Tibial artery (tissue), 4 donors: ENCODE measurements at regions not wholly inside any gene's neighbourhood (a gene's known extent, or its start where the extent isn't known, plus 50 kb on each side); places are given as distances from the start of the nearest gene placed in this dataset.

Experiments
- DNase-seq, 2 donors: peaks; one replicate each; pipeline ENCODE4 v3.0.0-alpha.2; 2019
- H3K27ac ChIP-seq, 2 donors: fragments of 200-600 bp; sonication (generic) in 1 of 2; 1 replicate in 1 of 2; 2 replicates in 1 of 2; pipeline ENCODE4 v1.5.1; 2018 to 2019; ENCODE audit warnings: mild to moderate bottlenecking in 1 of 2
- H3K27me3 ChIP-seq, 2 donors: fragments of 200-600 bp; sonication (generic) in 1 of 2; one replicate each; pipeline versions ENCODE4 v1.5.1 to v1.6.0; 2016 to 2019
- H3K36me3 ChIP-seq, 3 donors: fragments of 200-600 bp; sonication (generic) in 2 of 3; one replicate each; pipeline ENCODE4 v1.5.1; 2016 to 2019; ENCODE audit warnings: mild to moderate bottlenecking in 2 of 3
- H3K4me1 ChIP-seq, 4 donors: fragments of 200-600 bp; sonication (generic) in 2 of 4; 1 replicate in 3 of 4; 2 replicates in 1 of 4; pipeline ENCODE4 v1.5.1; 2016 to 2019
- H3K4me3 ChIP-seq, 2 donors: fragments of 200-600 bp; sonication (generic) in 1 of 2; 1 replicate in 1 of 2; 2 replicates in 1 of 2; pipeline ENCODE4 v1.5.1; 2018 to 2019; ENCODE audit warnings: mild to moderate bottlenecking in 2 of 2
- H3K9me3 ChIP-seq, 3 donors: fragments of 200-600 bp; sonication (generic) in 1 of 3; one replicate each; pipeline ENCODE4 v1.5.1; 2016 to 2019
- CTCF ChIP-seq, 2 experiments: fragments of 200-600 bp in 1 of 2; fragments of 450-650 bp in 1 of 2; IDR thresholded peaks; one replicate each; pipeline ENCODE4 v1.5.1; 2017 to 2019; ENCODE audit warnings: antibody characterized with exemption in 2 of 2, mild to moderate bottlenecking in 1 of 2, moderate library complexity in 1 of 2
- intact Hi-C: fragments of 100-400 bp; cut with DNase I; formaldehyde crosslinking; loops from one replicate; pipeline ENCODE4 v1.15.0; 2023; ENCODE audit warnings: low total_unique reads

- no peak for TF ChIP-seq CTCF (IDR thresholded peaks at IDR 0.05)
- intact Hi-C loops: no loop called here
- Histone ChIP-seq H3K4me3 (no peak overlapping the region), H3K27ac (no peak overlapping the region), H3K9me3 (no peaks in the 10 kb centered on the region), H3K36me3 (no peaks in the 10 kb centered on the region), H3K4me1 (no peaks in the 10 kb centered on the region), H3K27me3 (no peaks in the 10 kb centered on the region)
- DNase-seq: no peak
Observed at GRCh38 chr2:58562276-58562675, 321.2 kb upstream of the FANCL start.

- intact Hi-C loops: no loop called here
- Histone ChIP-seq H3K9me3 (no peaks in the 10 kb centered on the region), H3K4me3 (no peak overlapping the region), H3K27me3 (no peaks in the 10 kb centered on the region), H3K27ac (no peak overlapping the region), H3K4me1 (no peaks in the 10 kb centered on the region), H3K36me3 (no peaks in the 10 kb centered on the region)
- TF ChIP-seq CTCF (IDR thresholded peaks at IDR 0.05): no peak
- no peak for DNase-seq
Observed at GRCh38 chr2:58560531-58560930, 319.4 kb upstream of the FANCL start.

- DNase-seq: no peak
- no peaks in the 10 kb centered on the region for H3K9me3 ChIP-seq
- no peaks in the 10 kb centered on the region for H3K27me3 ChIP-seq
- TF ChIP-seq CTCF (IDR thresholded peaks at IDR 0.05): no peak
- no peaks in the 10 kb centered on the region for H3K4me1 ChIP-seq
- H3K27ac ChIP-seq: no peak overlapping the region
- intact Hi-C loops: no loop called here
- H3K4me3 ChIP-seq: no peak overlapping the region
- no peaks in the 10 kb centered on the region for H3K36me3 ChIP-seq
Observed at GRCh38 chr2:58558881-58559280, 317.8 kb upstream of the FANCL start.

- H3K4me1 ChIP-seq: no peaks in the 10 kb centered on the region
- no peaks in the 10 kb centered on the region for H3K9me3 ChIP-seq
- no peaks in the 10 kb centered on the region for H3K36me3 ChIP-seq
- no peak overlapping the region for H3K4me3 ChIP-seq
- intact Hi-C loops: no loop called here
- no peak for TF ChIP-seq CTCF (IDR thresholded peaks at IDR 0.05)
- no peaks in the 10 kb centered on the region for H3K27me3 ChIP-seq
- H3K27ac ChIP-seq: no peak overlapping the region
- no peak for DNase-seq
Observed at GRCh38 chr2:58557176-58557575, 316.1 kb upstream of the FANCL start.

GRCh38 chr2:58553937-58554336 lies 312.8 kb upstream of the FANCL start:
- Histone ChIP-seq H3K4me3 (no peak overlapping the region), H3K9me3 (no peaks in the 10 kb centered on the region), H3K36me3 (no peaks in the 10 kb centered on the region), H3K27ac (no peak overlapping the region), H3K27me3 (no peaks in the 10 kb centered on the region), H3K4me1 (no peaks in the 10 kb centered on the region)
- TF ChIP-seq CTCF (IDR thresholded peaks at IDR 0.05): no peak
- no peak for DNase-seq
- intact Hi-C loops: no loop called here

- Histone ChIP-seq H3K36me3 (no peaks in the 10 kb centered on the region), H3K4me3 (no peak overlapping the region), H3K27me3 (no peaks in the 10 kb centered on the region), H3K9me3 (no peaks in the 10 kb centered on the region), H3K4me1 (no peaks in the 10 kb centered on the region), H3K27ac (no peak overlapping the region)
- TF ChIP-seq CTCF (IDR thresholded peaks at IDR 0.05): no peak
- intact Hi-C loops: no loop called here
- DNase-seq: no peak
Observed at GRCh38 chr2:58553522-58553921, 312.4 kb upstream of the FANCL start.
